SK-N-MC (cell line): ENCODE measurements at regions not wholly inside any gene's neighbourhood (a gene's known extent, or its start where the extent isn't known, plus 50 kb on each side); places are given as distances from the start of the nearest gene placed in this dataset.

Source experiments
- DNase-seq: peaks from one replicate; pipeline ENCODE4 v3.0.0-alpha.2; 2011; ENCODE audit warnings: low read depth, low spot score
- H3K27ac ChIP-seq: fragments of 200-600 bp; sonication (generic); 2 replicates; pipeline ENCODE4 v1.5.1; 2016; ENCODE audit warnings: mixed run types
- H3K36me3 ChIP-seq: fragments of 200-600 bp; sonication (generic); 2 replicates; pipeline ENCODE4 v1.6.1; 2017; ENCODE audit warnings: antibody characterized with exemption, low read length, mixed read lengths; ENCODE audit not compliant: insufficient read depth
- H3K4me3 ChIP-seq: fragments of 200-600 bp; sonication (generic); 2 replicates; pipeline ENCODE4 v1.5.1; 2016
- H3K9ac ChIP-seq: fragments of 200-600 bp; sonication (generic); 2 replicates; pipeline ENCODE4 v1.8.0; 2017; ENCODE audit warnings: mixed run types, mixed read lengths; ENCODE audit not compliant: insufficient read length
- H3K9me3 ChIP-seq: fragments of 200-600 bp; sonication (generic); 2 replicates; pipeline ENCODE4 v1.6.1; 2017; ENCODE audit warnings: low read depth, mild to moderate bottlenecking, antibody characterized with exemption, low read length, moderate library complexity, mixed read lengths
- EZH2 ChIP-seq: fragments of 200-600 bp; sonication (generic); IDR thresholded peaks from one replicate; pipeline ENCODE4 v1.6.1; 2017; ENCODE audit warnings: antibody characterized with exemption
- FOXP2 ChIP-seq: optimal IDR thresholded peaks from 2 replicates; pipeline ENCODE3; 2011; ENCODE audit warnings: mild to moderate bottlenecking, moderate library complexity; ENCODE audit not compliant: insufficient read depth; ENCODE audit errors: extremely low read length, control extremely low read depth
- POLR2AphosphoS5 ChIP-seq: IDR thresholded peaks from 2 replicates; pipeline ENCODE4 v1.6.1; 2012; ENCODE audit warnings: mild to moderate bottlenecking, low read depth, low read length, borderline replicate concordance

GRCh38 chrX:113048480-113048879, 207.8 kb upstream of the AMOT start:
- Histone ChIP-seq H3K4me3 (no peak overlapping the region), H3K9me3 (no peaks in the 10 kb centered on the region), H3K27ac (no peak overlapping the region), H3K9ac (no peak overlapping the region), H3K36me3 (no peaks in the 10 kb centered on the region)
- no peak for DNase-seq
- no peak for TF ChIP-seq EZH2
- TF ChIP-seq FOXP2 = no peak
- TF ChIP-seq POLR2AphosphoS5 = no peak

DNA sequence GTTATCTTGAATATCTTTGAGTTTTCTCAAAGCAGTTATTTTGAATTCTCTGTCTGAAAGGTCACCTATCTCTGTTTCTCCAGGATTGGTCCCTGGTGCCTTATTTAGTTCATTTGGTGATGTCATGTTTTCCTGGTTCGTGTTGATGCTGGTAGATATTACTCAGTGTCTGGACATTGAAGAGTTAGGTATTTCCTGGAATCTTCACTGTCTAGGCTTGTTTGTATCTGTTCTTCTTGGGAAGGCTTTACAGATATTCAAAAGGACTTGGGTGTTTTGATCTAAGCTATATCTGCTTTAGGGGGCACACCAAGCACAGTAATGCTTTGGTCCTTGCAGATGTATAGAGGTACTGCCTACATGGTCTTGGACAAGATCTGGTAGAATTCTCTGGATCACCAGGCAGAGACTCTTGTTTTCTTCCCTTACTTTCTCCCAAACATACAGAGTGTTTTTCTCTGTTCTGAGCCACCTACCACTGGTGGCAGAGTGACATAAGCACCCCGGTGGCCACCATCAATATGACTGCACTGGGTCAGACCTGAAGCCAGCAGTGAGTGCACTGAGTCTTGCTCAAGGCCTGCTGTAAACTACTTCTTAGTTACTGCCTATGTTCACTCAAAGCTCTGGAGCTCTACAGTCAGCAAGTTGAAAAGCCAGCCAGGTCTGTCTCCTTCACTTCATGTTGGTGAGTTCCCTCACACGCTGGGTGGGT, 193.5 kb upstream of the AMOT start:
- Histone ChIP-seq H3K9ac (no peak overlapping the region), H3K27ac (no peak overlapping the region), H3K4me3 (no peak overlapping the region), H3K36me3 (no peaks in the 10 kb centered on the region), H3K9me3 (no peaks in the 10 kb centered on the region)
- TF ChIP-seq POLR2AphosphoS5 (no peak), FOXP2 (no peak), EZH2 (no peak)
- DNase-seq = no peak

DNA sequence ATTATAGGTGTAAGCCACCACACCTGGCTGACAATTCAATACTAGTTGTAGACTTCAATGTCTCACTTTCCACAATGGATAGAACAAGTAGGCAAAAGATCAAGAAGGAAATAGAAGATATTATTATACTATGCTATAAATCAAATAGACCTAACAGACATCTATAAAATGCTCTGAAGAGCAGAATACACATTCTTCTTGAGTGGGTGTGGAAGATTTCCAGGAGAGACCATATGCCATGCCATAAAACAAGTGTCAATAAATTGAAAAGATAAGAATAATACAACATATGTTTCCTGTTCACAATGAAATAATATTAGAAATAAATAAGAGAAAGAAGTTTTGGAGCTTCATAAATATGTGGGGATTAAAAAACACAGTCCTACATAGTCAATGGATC, 179.3 kb upstream of the AMOT start:
- Histone ChIP-seq H3K9ac (no peak overlapping the region), H3K36me3 (no peaks in the 10 kb centered on the region), H3K27ac (no peak overlapping the region), H3K4me3 (no peak overlapping the region), H3K9me3 (no peaks in the 10 kb centered on the region)
- DNase-seq = no peak
- no peak for TF ChIP-seq FOXP2
- TF ChIP-seq POLR2AphosphoS5 = no peak
- no peak for TF ChIP-seq EZH2

GRCh38 chrX:113009837-113010236, 169.2 kb upstream of the AMOT start:
- H3K4me3 ChIP-seq = no peak overlapping the region
- no peak for DNase-seq

GRCh38 chrX:113009029-113009428, 168.4 kb upstream of the AMOT start:
- H3K36me3 ChIP-seq = no peaks in the 10 kb centered on the region
- TF ChIP-seq POLR2AphosphoS5 (no peak), FOXP2 (no peak), EZH2 (no peak)
- no peak overlapping the region for H3K4me3 ChIP-seq
- H3K9ac ChIP-seq = no peak overlapping the region
- no peak for DNase-seq
- no peak overlapping the region for H3K27ac ChIP-seq
- no peaks in the 10 kb centered on the region for H3K9me3 ChIP-seq

More at GRCh38 chrX:113009837-113010236, 169.2 kb upstream of the AMOT start:
- H3K9me3 ChIP-seq = no peaks in the 10 kb centered on the region
- H3K27ac ChIP-seq = no peak overlapping the region
- TF ChIP-seq EZH2 = no peak
- no peak for TF ChIP-seq POLR2AphosphoS5
- no peak for TF ChIP-seq FOXP2
- no peak overlapping the region for H3K9ac ChIP-seq
- no peaks in the 10 kb centered on the region for H3K36me3 ChIP-seq

DNA sequence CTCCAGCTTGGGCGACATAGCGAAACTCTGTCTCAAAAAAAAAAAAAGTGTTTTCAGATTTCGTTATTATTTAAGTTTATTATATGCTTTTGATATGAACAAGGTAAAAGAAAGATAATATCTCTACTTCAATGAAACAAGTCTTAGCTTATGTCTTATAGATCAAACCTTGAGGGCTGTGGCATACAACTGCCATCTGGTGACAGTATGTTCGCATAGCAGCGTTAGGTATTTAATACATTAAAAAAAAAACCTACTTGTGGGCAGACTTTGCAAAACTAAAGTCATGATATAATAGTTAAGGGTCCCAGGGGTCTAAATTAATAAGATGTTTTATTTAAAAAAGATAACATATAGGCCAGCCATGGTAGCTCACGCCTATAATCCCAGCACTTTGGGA, 161.2 kb upstream of the AMOT start:
- no peak for DNase-seq
- no peak overlapping the region for H3K4me3 ChIP-seq
- H3K36me3 ChIP-seq = no peaks in the 10 kb centered on the region
- no peaks in the 10 kb centered on the region for H3K9me3 ChIP-seq
- no peak overlapping the region for H3K9ac ChIP-seq
- no peak for TF ChIP-seq POLR2AphosphoS5
- no peak for TF ChIP-seq EZH2
- no peak for TF ChIP-seq FOXP2
- H3K27ac ChIP-seq = no peak overlapping the region

DNA sequence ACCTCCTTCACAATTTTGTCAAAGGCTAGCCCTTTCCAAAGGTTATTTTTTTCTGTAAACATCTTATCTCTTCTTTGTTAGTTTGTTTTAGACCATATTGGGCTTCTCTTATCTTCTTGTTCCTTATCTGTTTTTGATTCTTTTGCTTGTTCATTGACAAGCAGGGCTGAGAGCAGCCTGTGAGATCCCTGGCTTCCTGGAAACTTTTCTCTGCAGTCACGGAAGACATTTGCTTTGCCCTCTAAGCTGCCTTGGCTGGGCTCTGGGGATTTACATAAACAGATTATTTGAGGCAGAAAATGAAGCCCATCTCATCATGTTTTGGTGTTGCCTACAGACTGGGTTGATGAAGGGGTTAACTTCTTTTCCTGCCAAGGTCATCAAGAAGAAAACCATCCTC, 157.4 kb upstream of the AMOT start:
- no peak for TF ChIP-seq EZH2
- no peak for TF ChIP-seq FOXP2
- TF ChIP-seq POLR2AphosphoS5 = no peak

DNA sequence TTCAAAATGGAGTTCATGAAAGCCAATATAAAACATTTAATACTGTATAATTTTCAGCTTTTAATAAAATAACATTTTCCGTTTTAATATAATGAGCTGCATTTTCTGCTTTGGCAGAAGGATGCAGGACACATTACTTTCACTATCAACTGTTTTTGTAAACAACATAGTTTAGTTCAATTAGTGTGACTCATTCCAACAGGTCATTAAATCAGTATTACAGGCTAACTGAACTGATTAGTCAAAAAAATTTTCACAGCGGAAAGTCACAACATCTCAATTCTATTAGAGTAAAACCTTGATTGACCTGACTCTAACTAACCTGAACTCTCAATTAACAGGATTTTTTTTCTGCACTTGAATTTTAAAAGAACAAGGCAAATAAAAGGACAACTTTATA, 151.2 kb upstream of the AMOT start:
- Histone ChIP-seq H3K9ac (no peak overlapping the region), H3K9me3 (no peaks in the 10 kb centered on the region), H3K27ac (no peak overlapping the region), H3K4me3 (no peak overlapping the region), H3K36me3 (no peaks in the 10 kb centered on the region)
- no peak for TF ChIP-seq FOXP2
- TF ChIP-seq POLR2AphosphoS5 = no peak
- TF ChIP-seq EZH2 = no peak
- no peak for DNase-seq

More for the DNA sequence above, 157.4 kb upstream of the AMOT start:
- no peak overlapping the region for H3K27ac ChIP-seq
- no peak for DNase-seq
- H3K9ac ChIP-seq = no peak overlapping the region
- no peaks in the 10 kb centered on the region for H3K9me3 ChIP-seq
- H3K4me3 ChIP-seq = no peak overlapping the region
- H3K36me3 ChIP-seq = no peaks in the 10 kb centered on the region

- Histone ChIP-seq H3K9ac (no peak overlapping the region), H3K9me3 (no peaks in the 10 kb centered on the region), H3K4me3 (no peak overlapping the region), H3K27ac (no peak overlapping the region), H3K36me3 (no peaks in the 10 kb centered on the region)
- TF ChIP-seq EZH2 (no peak), FOXP2 (no peak), POLR2AphosphoS5 (no peak)
- no peak for DNase-seq
Observed at GRCh38 chrX:112979879-112980278, 139.2 kb upstream of the AMOT start.
